Activated CD8-positive, alpha-beta memory T cell treated with anti-CD3 and anti-CD28 coated beads, Interleukin-2, amount 50 U/mL, for 4 hours (primary cell): ENCODE measurements at regions not wholly inside any gene's neighbourhood (a gene's known extent, or its start where the extent isn't known, plus 50 kb on each side); places are given as distances from the start of the nearest gene placed in this dataset.

ENCODE experiments used
- DNase-seq: peaks from one replicate; pipeline ENCODE4 v3.0.0-alpha.2; 2020

DNA sequence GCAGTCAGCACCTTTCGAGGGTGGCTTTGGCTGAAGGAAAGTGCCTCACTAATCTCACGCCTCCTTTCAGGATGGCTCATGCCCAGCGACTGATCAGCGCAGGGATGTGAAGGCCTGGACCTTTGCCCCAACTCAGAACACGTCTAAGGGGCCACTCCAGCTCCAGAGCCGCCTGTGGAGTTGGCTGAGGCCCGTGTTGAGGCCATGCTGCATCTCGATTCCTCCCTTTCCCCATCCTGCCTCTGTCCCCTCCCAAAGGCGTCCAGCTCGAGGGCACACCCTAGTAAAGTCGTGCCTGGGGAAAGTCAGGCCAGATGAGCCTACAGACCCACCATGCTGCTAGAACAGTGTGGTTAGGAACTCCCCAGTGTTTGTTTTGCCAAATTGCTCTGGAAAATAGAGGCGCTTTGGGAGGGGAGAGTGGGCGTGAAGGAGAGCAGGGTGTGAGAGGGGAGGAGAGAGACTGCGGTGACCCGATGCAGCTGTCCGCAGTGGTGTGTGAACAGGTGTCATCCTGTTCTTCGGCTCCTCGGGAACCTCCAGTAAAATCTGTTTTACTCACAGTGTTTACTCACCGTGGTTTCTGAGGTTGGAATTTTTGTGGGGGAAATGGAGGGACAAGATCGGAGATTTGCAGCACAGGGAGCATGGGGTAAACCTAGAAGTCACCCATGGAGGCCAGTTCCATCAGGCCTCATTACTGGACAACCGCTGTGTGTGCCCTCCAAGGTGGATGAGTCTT lies 85.0 kb upstream of the PMEPA1 start:
- no peak for DNase-seq

DNA sequence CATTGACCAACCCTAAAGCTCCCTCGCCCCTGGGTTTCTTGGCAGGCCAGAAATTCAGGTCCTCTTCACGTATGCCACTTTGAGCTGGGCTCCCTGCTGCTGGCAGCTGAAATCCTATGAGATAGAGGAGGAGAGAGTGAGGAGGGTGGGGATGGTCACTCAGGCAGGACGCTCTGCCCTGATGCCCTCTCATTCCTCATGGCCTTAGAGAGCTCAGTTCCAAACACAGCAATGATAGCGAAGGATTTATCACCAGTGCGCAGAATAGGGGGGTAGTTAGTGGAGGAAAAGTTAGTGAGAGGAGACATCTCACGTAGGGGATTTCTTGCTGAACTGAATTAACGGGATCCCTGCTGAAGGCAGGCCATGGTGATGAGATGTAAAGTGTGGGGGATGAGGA lies 84.2 kb upstream of the PMEPA1 start:
- DNase-seq: no peak

DNA sequence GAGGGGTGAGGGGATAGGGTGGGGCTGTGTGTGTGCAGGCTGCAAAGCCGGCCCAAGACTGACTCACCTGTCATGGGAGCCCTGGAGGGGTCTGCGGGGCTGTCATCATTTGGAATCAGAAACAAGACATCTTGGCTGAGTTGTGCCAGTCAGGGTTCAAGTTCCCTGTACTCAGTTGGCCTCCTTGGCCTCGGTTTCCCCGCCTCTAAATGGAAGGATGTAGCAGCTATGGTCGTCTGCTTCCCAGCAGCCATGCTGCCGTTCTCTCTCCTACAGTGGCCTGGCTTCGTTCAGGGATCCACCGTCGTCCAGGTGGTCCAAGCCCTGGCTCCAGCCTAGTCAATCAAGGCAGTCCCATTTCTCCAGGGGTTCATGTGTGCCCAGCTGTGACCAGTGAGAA lies 83.6 kb upstream of the PMEPA1 start:
- DNase-seq: no peak

DNA sequence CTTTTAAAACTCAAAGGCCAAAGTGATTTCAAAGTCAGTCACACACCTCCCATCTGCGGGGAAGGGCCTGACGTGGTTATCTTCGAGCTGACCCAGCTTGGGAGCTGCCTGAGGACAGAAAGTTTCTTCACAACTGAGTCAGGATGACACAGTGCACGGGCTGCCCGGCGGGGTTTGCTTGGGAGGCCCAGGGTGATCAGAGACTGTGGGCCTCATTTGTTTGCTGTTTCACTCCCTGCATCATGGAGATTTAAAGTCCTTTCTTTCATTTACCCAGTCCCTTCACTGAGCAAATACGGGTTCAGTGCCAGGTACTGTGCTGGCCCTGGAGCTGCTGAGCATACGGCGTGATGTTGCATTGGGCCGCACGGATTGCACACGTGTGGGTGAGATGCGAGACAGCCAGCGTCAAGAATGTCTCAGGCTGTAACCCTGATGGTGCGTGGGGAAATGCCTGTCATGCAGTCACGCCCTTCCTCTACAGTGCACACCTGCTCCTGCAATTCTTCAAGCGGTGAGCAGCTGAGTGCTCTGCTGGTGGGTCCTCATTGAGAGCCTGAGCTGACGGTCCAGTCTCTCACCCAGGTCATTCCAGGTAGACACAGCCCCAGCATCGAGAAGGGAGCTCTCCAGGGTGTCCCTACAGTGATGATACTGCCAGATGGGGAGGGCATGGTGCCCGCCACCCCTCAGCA lies 82.7 kb upstream of the PMEPA1 start:
- no peak for DNase-seq

DNA sequence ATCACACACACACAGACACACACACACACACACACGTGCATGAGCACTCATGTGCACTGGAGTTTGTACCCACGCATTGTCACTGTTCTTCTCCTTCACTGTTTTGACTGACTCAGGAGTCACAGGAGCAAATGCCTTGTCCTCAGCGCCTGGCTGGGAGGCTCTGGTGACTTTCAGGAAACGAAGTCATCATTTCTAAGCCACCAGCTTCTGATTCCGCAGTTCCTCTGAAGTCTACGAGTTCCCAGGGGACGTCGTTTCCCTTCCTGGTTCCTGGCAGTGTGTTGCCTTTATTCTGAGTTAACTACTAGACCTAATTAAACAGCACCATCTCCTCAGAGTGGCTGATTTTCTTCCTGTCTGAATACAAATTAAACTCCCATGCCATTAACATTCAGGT lies 82.2 kb upstream of the PMEPA1 start:
- no peak for DNase-seq

DNA sequence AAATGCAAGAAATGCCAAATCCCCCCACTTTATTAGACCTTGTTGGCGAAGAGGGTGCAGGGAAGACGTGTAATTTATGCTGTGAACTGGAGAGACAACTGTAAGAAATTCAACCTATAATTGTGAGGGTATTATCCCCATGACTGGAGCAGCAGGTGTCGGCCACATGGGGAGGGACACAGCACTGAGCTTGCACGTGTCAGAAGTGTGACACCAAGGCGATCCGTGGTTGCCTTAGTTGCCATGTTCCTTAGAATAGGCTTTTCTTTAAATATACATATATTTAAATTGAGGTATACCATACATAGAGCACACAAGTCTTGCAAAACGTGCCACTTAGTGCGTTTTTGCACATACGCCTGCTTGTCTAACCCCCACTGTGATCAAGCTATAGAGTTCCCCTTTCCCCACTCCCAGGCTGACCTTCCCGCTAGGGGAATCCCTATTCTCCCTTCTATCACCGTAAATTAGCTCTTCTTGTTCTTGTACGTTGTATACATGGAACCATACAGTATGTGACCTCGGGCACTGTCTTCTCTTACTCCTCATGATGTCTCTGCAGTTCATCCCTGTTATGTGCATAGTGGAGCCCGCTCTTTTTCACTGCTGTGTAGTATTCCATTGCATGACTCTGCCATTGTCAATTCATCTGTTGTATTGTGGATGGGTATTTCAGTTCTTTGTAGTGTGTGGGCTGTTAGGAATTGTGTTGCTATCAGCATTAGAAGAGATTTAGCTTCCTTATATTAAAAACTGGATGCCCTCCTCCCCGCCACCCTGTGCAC lies 81.6 kb upstream of the PMEPA1 start:
- DNase-seq: no peak

DNA sequence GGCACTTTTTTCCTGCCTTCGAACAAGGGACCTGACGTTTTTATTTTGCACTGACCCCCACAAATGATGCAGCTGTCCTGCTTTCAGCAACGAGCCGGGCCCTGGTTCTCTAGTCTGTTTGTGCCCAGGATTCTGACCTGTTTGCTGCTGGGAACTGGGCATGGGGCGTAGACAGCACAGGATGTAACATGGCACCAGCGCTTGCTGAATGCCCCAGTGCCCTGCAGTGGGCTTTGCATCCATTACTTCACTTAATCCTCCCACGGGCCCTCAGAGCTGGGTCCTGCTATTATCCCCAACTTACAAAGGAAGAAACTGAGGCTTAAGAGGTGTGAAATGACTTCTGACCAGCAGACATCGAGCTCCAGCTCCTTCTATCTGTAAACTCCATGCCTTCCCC lies 80.4 kb upstream of the PMEPA1 start:
- no peak for DNase-seq

DNA sequence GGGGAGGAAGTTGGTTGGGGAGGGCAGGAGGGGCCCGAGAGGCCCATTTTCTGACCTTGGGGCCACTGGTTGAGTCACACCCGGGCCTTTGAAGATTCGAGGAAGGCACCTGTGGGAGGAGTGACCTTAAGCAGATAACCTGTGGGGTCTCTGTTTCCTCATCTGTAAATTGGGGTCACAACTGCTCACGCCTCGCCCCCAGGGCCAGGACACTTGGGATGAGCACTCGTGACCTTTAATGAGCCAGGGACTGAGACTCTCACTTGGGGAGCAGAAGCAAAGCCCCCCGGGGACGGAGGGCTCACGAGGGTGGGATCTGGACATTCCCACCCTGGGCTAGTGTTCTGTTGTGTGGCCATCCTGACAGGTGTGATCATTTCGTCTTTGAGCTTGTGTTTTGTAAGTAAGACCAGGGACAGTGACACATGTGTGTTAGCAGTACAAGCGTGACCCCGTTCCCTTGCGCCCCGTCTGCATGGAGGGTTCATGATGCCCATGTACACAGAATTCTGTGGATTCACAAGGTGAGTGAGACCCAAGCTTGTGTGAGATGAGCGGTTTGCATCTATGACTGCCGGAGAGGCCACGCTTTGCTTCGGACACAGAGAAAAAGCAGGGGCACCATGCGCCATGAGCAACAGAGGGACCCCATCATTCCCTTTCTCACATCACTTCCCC lies 79.3 kb upstream of the PMEPA1 start:
- no peak for DNase-seq

DNA sequence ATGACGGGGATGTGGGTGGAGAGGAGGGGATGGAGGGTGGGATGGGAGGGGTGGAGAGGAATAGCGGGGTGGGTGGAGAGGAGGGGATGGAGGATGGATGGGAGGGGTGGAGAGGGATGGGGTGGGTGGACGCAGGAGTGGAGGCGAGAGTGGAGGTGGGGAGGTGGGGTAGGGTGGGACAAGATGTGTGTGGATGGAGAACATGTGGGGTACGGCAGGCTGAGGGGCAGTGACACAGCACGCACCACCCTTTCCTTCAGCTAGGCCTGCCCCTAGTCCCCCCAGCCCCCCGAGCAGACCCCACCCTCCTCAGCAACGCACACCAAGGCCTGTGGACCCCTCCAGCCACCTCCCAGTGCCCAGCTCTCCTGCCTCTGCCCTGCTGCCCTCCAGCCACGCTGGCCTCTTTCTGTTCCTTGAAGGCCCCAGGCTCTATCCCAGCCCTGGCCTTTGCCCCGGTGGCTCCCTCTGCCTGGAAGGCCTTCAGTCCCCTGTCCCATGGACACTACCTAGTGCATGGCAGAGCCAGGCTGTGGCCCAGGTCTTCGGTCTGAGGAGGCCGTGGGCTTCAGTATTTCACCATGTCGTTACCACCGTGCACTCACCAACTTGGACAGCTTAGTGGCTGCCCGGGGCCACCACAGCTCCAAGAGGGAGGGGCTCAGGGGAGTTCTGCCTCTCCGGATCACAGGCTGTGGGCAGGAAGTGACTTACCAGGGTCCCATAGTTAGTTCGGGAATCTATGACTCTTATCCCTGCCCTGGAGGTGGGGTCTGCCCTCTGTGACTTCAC lies 78.4 kb upstream of the PMEPA1 start:
- DNase-seq: no peak

DNA sequence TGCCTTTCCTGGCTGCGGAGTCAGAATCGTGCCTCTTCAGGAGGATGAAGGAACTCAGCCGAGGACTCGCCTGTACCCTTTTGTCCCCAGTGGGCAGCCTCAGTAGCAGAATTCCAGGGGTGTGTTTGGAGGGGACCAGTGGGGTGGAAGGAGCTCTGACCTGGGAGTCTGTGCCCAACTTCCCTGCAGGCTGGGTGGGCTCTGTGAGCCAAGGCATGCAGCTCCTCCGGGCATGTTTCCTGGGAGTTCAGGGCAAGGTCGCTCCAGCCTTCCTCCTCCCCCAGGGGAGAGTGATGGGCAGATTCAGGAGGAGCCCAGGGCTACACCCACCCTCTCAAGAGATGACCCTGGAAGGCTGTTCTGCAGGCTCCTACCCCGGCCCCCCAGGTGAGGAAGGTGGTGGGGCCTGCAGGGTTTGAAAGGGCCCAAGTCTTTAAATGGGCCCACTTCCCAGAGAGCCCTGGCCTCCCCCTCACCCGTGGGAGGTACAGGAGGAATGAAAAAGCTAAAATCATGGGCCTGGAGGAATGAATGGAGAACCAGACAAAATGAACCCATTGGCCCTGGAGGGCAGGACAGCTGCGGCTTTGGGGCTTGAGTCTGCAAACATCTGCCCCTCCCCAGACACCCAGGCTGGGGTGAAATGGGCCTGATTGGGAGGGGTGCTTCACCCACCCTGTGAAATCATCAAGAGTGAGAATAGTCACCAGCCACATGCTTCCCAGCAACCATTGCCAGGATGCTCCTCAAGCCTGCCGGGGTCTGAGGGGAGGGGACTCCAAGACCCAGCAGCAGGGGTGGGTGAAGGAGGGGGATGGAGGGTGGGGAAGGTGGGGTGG lies 77.6 kb upstream of the PMEPA1 start:
- DNase-seq: no peak

DNA sequence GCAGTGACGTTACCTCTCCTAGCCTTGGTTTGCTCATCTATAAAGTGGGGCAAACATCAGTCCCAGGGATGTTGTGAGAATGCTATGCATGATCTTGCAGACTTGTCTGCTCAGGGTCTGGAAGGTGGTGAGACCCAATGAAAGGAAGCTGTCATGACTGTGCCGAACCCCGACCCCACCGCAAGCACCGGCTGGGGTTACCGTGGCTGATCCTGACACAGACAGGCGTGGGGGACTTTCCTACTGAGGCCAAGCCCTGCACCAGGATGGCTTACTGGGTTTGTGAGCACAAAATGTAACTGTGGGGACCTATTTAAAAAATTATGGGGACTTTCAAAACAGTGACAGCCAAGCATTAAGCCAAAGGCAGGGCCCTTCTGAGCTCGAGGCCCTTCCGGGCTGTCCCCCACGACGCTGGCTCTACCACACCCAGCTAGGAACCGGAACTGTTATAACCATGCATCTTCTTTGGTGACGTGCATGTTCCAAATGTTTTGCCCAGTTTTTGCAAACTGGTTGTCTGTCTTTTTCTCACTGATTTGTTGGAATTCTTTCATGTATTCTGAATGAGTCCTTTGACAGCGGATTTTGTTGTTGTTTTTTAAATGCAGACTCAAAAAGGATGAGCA lies 76.6 kb upstream of the PMEPA1 start:
- no peak for DNase-seq

DNA sequence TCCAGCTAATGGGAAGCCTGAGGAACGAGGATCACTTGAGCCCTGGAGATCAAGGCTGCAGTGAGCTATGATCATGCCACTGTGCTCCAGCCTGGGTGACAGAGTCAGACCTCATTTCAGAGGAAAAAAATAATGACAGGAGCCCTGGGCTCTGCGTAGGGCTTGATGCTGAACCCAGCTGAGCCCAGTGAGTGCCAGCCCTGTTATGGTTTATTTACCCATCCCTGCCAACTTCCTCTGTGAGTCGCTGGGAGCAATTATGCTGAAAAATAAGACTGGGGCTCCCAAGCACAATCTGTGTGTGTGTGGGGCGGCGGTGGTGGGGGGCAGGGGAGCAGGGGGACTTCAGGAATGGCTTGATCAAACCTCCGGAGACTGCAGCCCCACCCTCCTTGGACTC lies 75.9 kb upstream of the PMEPA1 start:
- no peak for DNase-seq

DNA sequence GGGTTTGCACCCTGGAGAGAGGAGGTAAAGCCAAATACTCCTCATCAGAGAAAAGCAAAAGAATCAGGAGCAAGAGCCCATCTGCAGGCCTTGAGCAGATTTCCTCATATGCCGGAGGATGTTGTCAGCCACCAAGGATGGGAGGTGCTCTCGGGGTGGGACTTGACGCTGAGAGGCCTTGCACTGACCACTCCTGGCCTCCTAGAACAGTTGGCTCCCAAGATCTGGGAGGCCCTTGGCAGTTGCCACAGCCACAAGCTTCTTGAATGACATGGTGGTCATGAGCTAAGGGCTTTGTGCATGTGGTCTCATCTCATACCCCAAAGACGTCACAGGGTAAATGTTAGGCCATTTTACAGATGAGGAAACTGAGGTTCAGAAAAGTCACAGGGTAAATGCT lies 75.2 kb upstream of the PMEPA1 start:
- DNase-seq: no peak

DNA sequence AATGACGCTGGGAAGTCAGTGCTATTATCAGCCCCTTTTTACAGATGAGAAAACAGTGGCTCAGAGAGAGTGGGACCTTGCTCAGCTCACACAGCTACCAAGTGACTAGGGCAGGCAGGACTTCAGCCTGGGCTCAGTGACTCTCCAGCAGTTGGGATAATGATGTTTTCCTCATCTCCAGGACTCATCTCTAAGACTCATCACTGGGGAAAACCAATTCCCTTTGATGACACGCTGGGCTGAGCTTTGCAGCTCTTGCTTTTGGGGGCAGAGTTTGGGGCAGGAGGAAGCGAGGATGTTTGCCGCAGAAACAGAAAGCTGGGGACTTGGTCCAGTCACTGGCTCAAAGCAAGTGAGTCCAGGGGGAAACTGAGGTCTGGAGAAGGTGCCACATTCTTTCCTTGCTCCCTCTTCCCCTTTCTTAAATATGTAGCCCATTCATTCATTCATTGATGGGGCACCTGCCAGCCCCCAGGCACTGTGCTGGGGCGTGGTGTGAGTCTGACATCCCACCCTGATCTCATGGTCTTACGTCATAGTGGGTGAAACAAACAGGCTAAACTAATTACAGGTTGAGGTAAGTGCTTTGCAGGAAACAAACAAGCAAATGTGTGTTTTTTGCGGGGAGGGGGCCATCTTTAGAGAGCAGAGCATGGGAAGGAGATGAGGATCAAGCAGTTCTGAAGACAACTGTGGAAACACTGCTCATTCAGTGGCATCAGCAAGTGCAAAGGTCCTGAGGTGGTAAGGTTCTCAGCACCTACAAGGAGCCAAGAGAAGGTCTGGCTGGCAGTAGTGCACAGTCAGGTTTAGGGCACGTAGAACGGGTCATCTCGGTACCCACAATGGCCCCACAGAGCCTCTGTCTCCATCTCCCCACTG lies 74.4 kb upstream of the PMEPA1 start:
- no peak for DNase-seq

DNA sequence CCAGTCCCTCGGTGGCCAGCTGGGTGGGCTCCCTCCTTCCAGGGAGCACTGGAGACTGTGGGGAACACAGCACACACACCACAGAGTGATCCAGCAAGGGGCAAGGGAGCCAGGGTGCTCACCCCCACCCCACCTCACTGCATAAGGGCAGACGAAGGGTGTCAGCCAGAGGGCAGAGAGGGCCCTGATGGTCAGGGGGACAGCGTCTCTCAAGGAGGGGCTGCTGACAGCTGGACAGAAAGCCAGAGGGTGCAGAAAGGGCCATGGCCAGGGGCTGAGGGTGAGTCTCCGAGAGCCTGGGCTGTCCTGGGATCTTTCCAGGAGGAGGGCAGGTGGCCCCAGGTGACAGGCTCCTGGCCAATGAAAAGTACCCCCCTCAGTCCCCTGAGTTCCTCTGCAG lies 73.4 kb upstream of the PMEPA1 start:
- no peak for DNase-seq

DNA sequence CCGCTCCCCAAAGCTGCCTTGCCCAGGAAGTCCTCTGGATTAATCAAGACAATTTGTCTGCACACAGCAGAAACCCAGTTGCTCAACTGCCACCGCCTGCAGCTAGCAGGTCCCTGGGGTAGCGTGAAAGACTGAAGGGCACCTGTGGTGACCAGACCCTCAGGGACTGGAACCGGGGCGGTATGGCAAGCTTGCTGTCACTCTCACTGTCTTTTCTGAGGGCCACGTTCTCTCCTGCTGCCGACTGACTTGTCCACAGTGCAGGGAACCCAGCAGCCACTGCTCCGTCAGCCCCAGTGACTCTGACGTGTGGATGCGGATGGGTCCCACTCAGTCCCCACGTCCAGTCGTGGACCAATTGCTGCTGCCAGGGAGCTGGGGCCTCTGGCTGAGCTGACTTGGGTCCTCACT lies 72.8 kb upstream of the PMEPA1 start:
- DNase-seq: no peak

DNA sequence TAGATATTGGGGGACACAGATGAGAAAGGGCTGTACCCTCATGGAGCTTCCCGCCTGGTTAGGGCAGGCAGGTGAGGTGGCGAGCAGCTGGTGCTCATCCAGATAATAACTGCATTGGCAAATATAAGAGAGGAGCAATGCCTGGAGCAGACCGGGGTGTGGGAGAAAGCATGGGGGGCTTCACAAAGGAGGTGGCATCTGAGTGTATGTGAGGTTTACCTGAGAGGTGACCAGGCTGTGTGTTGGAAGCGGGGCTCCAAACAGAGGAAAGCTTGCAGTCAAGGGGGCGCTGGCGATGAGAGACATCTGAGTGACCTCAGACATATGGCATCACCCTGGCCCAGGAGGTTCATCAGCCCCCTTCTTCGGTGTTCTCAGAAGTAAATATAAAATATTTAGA lies 72.1 kb upstream of the PMEPA1 start:
- no peak for DNase-seq

DNA sequence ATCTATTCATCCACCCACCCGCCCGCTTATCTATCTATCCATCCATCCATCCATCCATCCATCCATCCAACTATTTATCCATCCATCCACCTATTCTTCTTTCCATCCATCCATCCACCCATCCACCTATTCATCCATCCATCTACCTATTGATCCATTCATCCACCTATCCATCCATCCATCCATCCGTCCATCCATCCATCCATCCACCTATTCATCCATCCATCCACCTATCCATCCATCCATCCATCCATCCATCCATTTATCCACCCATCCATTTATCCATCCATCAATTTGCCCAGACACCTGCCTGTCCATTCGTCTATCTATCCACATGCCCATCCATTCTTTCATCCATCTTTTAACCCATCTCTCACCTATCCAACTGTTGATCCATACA lies 71.1 kb upstream of the PMEPA1 start:
- DNase-seq: no peak

DNA sequence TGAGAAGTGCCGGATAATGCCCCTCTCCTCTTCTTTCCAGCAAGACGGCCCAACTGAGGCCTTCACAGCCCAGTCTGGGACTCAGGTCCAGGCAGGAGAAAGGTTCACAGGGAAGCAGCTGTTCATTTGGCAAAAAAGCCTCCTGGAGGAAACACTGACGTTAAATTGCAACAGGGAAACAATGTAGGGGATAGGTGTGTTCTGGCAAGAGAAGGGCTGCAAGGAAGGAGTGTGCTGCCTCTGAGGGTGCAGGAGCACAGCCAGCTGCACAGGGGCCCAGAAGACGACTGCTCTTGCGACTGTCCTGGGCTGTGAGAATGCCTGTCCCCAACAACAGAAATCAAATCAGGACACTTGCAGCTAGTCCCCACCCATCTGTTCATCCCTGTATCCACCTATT lies 70.6 kb upstream of the PMEPA1 start:
- DNase-seq: no peak

DNA sequence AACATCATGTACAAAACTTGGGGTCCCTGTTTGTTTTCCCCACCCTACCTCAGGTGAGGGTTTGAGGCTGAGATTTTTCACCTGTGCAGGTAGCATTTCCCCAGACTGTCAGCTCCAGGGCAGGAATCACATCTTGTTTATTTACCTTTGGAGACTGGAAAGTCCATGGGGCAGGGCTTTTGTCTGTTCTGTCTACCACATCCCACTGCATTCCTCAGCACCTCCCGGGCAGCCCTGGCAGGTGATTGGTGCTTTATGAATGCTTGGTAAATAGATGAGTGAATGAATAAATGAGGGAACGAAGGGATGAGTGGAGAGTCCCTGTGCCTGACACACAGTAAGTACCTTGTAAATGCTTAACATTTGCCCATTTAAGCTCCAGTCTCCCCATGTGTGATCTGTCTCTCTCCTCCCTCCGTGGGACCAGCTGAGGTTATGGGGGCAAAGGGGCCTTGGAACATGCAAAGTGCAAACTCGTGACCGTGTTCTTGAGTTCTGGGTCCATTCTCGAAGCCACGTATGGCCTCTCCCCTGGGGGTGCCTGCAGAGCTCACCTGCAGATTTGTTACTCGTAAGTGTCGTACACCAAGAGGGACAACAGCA lies 69.7 kb upstream of the PMEPA1 start:
- DNase-seq: no peak
